ENCODE measurements at regions not wholly inside any gene's neighbourhood (a gene's known extent, or its start where the extent isn't known, plus 50 kb on each side); places are given as distances from the start of the nearest gene placed in this dataset.
A peak's percentile ranks its signal among the peaks of the same experiment; 100 is the strongest.

DNA sequence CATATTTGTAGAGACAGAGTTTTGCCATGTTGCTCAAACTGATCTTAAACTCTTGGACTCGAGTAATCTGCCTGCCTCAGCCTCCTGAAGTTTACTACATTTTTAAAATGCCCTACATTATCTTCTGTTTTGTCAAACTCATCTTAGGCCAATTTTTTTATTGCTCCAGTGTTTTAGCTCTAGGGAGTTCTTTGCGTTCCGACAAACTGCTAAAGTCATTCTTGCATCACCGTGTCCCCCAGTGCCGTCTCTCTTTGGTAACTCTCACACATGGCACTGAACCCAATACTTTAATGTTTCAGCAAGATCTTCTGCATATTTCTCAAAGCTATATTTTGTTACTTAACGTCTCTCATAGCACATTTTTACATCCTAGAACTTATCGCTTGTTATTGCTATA is 440.9 kb upstream of the NRXN1 start:
- no peaks in the 10 kb centered on the region for H3K4me1 ChIP-seq (ENCODE audit: control insufficient read depth, insufficient read depth, low read length)
- no peaks in the 10 kb centered on the region for H3K27me3 ChIP-seq (ENCODE audit: control insufficient read depth, insufficient read depth, low read length)
- no peak overlapping the region for H3K27ac ChIP-seq (ENCODE audit: low read length)
- H3K9me3 ChIP-seq (ENCODE audit: control insufficient read depth, low read depth, low read length): no peaks in the 10 kb centered on the region
- no peak for DNase-seq
- no peak overlapping the region for H3K4me3 ChIP-seq (ENCODE audit: low read length)
- WGBS (ENCODE audit: insufficient coverage, low lambda C conversion rate): 95% methylated on average over 4 of the region's 7 CpGs
- H3K36me3 ChIP-seq (ENCODE audit: control insufficient read depth, insufficient read depth, low read length): no peaks in the 10 kb centered on the region

DNA sequence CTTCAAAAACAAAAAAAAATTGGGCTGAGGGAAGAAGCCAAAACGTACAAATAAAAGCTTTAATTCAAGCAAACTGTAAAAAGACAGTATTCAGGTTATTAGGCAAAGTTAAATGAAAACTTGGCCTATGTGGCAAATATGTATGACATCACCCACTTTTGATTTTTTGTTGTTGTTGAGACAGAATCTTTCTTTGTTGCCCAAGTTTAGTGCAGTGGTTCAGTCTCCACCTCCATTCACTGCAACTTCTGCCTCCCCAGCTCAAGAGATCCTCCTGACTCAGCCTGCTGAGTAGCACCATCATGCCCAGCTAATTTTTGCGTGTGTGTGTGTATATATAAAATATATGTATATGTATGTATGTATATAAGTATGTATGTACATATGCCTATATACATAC is 440.4 kb upstream of the NRXN1 start:
- no peaks in the 10 kb centered on the region for H3K27me3 ChIP-seq (ENCODE audit: control insufficient read depth, insufficient read depth, low read length)
- no peak overlapping the region for H3K4me3 ChIP-seq (ENCODE audit: low read length)
- no peak for DNase-seq
- no peaks in the 10 kb centered on the region for H3K36me3 ChIP-seq (ENCODE audit: control insufficient read depth, insufficient read depth, low read length)
- no peak overlapping the region for H3K27ac ChIP-seq (ENCODE audit: low read length)
- WGBS (ENCODE audit: insufficient coverage, low lambda C conversion rate): 80% methylated on average over 1 of the region's 2 CpGs
- H3K4me1 ChIP-seq (ENCODE audit: control insufficient read depth, insufficient read depth, low read length): no peaks in the 10 kb centered on the region
- H3K9me3 ChIP-seq (ENCODE audit: control insufficient read depth, low read depth, low read length): no peaks in the 10 kb centered on the region

DNA sequence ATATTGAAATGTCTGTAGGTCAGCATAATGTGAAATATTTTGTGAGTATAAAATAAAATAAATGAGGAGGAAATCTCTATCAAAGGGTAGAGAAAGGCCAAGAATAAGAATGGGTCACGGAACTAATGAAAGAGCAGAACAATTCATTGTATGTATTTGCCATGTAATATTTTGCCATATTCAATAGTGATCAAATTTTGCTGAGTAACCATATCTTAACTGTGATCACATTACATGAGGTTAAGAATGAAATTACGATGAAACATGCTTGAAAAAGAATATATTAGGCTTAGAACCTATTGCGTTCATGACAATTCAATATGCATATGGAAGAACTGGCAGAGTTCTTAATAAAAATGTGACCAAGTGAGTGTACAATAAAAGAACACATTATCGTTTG is 437.2 kb upstream of the NRXN1 start:
- Histone ChIP-seq H3K4me1 (ENCODE audit: control insufficient read depth, insufficient read depth, low read length) (no peaks in the 10 kb centered on the region), H3K9me3 (ENCODE audit: control insufficient read depth, low read depth, low read length) (no peaks in the 10 kb centered on the region), H3K36me3 (ENCODE audit: control insufficient read depth, insufficient read depth, low read length) (no peaks in the 10 kb centered on the region), H3K4me3 (ENCODE audit: low read length) (no peak overlapping the region), H3K27ac (ENCODE audit: low read length) (no peak overlapping the region), H3K27me3 (ENCODE audit: control insufficient read depth, insufficient read depth, low read length) (no peaks in the 10 kb centered on the region)
- WGBS (ENCODE audit: insufficient coverage, low lambda C conversion rate): 100% methylated on average over 2 of the region's 4 CpGs
- DNase-seq: no peak

DNA sequence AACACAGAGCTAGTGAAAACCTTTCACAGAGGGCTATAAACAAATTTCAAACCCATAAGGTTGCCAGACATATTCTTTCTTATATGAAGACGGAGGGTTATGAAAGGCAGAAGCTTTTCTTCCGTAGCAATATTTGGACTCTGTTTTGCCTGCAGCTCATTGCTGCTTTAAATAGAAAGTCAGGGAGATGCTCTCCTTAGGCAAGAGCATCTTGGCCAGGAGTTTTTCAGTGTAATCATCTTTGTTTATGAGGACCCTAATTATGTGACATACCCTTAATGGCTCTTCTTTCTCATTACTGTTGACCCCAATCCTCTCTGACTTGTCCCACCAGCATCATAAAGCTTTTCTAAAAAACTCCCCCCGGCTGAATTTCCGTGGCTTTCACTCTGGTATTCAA is 433.4 kb upstream of the NRXN1 start:
- H3K27me3 ChIP-seq (ENCODE audit: control insufficient read depth, insufficient read depth, low read length): no peaks in the 10 kb centered on the region
- no peak overlapping the region for H3K27ac ChIP-seq (ENCODE audit: low read length)
- H3K4me1 ChIP-seq (ENCODE audit: control insufficient read depth, insufficient read depth, low read length): no peaks in the 10 kb centered on the region
- WGBS (ENCODE audit: insufficient coverage, low lambda C conversion rate): no CpG with 5 or more reads among the region's 4 CpGs
- no peaks in the 10 kb centered on the region for H3K36me3 ChIP-seq (ENCODE audit: control insufficient read depth, insufficient read depth, low read length)
- DNase-seq: no peak
- H3K4me3 ChIP-seq (ENCODE audit: low read length): no peak overlapping the region
- no peaks in the 10 kb centered on the region for H3K9me3 ChIP-seq (ENCODE audit: control insufficient read depth, low read depth, low read length)

DNA sequence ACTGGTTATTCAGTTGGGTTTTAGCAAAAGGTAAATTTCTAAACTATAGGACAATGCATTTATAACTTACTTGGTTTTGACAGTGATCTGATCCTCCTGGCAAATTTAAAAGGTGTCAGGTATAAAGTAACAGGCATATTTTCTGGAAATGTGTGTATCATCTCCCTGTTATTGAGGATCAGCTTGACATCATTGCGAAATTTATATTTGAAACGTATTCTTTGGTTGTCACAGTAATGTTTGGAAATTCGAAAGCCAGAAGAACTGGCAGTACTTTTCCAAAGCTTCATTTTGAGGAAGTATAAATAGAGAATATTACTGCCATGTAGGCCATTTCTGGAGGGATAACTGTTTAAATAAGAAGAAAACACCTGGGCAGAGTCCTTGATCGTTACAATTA is 422.2 kb upstream of the NRXN1 start:
- H3K4me3 ChIP-seq (ENCODE audit: low read length): no peak overlapping the region
- no peaks in the 10 kb centered on the region for H3K4me1 ChIP-seq (ENCODE audit: control insufficient read depth, insufficient read depth, low read length)
- H3K27ac ChIP-seq (ENCODE audit: low read length): no peak overlapping the region
- no peak for DNase-seq
- H3K36me3 ChIP-seq (ENCODE audit: control insufficient read depth, insufficient read depth, low read length): no peaks in the 10 kb centered on the region
- 100% methylated on average over 1 of the region's 4 CpGs for WGBS (ENCODE audit: insufficient coverage, low lambda C conversion rate)
- H3K9me3 ChIP-seq (ENCODE audit: control insufficient read depth, low read depth, low read length): no peaks in the 10 kb centered on the region
- no peaks in the 10 kb centered on the region for H3K27me3 ChIP-seq (ENCODE audit: control insufficient read depth, insufficient read depth, low read length)

DNA sequence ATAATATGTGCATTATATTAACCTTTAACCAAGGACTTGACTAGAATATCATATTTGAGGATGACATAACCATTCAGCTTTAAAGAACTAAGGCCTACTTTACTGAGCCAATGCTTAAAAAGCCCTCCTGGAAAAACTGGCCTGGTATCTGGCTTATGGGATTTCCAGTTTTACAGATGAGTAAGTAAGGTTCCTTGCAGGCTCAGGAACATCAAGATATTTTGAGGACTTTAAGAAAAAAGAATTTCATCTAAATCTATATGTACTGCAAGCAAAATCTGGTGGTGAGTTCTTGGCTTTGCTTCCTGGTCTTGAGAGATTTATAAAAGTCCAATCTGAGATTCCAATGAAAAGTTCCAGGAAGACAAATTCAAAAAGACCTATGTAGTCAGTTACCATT is 417.0 kb upstream of the NRXN1 start:
- no peaks in the 10 kb centered on the region for H3K9me3 ChIP-seq (ENCODE audit: control insufficient read depth, low read depth, low read length)
- no peak overlapping the region for H3K4me3 ChIP-seq (ENCODE audit: low read length)
- H3K36me3 ChIP-seq (ENCODE audit: control insufficient read depth, insufficient read depth, low read length): no peaks in the 10 kb centered on the region
- DNase-seq: no peak
- no peaks in the 10 kb centered on the region for H3K27me3 ChIP-seq (ENCODE audit: control insufficient read depth, insufficient read depth, low read length)
- H3K27ac ChIP-seq (ENCODE audit: low read length): no peak overlapping the region
- no peaks in the 10 kb centered on the region for H3K4me1 ChIP-seq (ENCODE audit: control insufficient read depth, insufficient read depth, low read length)

DNA sequence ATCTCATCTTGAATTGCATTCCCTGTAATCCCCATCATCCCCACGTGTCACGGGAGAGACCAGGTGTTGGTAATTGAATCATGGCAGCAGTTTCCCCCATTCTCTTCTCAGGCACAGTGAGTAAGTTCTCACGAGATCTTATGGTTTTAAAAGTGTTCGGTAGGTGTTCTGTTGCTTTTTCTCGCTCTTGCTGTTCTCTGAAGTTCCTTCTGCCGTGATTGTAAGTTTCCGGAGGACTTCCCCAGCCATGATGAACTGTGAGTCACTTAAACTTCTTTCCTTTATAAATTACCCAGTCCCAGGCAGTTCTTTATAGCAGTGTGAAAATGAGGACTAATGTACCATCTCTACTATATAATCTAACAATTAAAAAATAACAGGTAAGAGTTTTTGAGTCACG is 409.9 kb upstream of the NRXN1 start:
- 100% methylated on average over 4 of the region's 8 CpGs for WGBS (ENCODE audit: insufficient coverage, low lambda C conversion rate)
- no peaks in the 10 kb centered on the region for H3K4me1 ChIP-seq (ENCODE audit: control insufficient read depth, insufficient read depth, low read length)
- no peaks in the 10 kb centered on the region for H3K9me3 ChIP-seq (ENCODE audit: control insufficient read depth, low read depth, low read length)
- H3K36me3 ChIP-seq (ENCODE audit: control insufficient read depth, insufficient read depth, low read length): no peaks in the 10 kb centered on the region
- DNase-seq: no peak
- H3K4me3 ChIP-seq (ENCODE audit: low read length): no peak overlapping the region
- no peak overlapping the region for H3K27ac ChIP-seq (ENCODE audit: low read length)
- H3K27me3 ChIP-seq (ENCODE audit: control insufficient read depth, insufficient read depth, low read length): no peaks in the 10 kb centered on the region

DNA sequence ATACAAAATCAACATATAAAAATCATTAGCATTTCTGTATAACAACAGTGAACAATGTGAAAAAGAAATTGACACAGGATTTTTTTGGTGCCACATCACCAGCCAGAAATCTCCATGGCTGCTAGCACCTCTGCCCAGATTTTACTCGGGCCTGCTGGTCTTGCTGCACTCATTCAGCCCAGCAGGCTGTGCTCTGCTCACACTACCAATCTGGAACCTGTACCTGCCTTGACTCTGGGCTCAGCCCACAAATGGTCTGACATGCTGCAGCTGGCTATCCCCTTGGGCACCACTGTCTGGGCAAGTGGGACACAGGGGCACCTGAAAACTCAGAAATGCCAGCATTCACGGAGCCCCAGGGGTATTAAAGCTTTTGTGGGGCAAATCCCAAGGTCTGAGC is 392.5 kb upstream of the NRXN1 start:
- H3K4me1 ChIP-seq (ENCODE audit: control insufficient read depth, insufficient read depth, low read length): no peaks in the 10 kb centered on the region
- no peaks in the 10 kb centered on the region for H3K27me3 ChIP-seq (ENCODE audit: control insufficient read depth, insufficient read depth, low read length)
- peak in 1 of 2 donors; percentile 7 for DNase-seq
- no peaks in the 10 kb centered on the region for H3K9me3 ChIP-seq (ENCODE audit: control insufficient read depth, low read depth, low read length)
- H3K4me3 ChIP-seq (ENCODE audit: low read length): no peak overlapping the region
- no peak overlapping the region for H3K27ac ChIP-seq (ENCODE audit: low read length)
- H3K36me3 ChIP-seq (ENCODE audit: control insufficient read depth, insufficient read depth, low read length): no peaks in the 10 kb centered on the region
- WGBS (ENCODE audit: insufficient coverage, low lambda C conversion rate): no CpG with 5 or more reads among the region's 2 CpGs

DNA sequence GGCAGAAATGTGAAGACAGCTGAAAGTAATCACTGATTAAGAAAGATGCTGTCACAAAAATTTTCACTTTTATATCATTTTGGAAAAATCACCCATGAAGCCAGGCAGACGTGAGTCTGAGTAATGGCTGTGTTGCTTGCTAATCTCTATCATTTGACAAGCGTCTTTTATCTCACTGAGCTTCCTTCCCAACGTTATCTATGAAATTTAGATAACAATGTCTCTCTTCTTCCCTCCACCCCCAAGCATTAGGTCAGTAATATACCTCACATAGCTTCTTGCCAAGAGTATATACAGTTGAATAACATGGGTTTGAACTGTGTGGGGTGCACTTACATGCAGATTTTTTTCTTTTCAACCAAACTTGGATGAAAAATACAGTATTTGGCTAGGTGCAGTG is 388.6 kb upstream of the NRXN1 start:
- Histone ChIP-seq H3K9me3 (ENCODE audit: control insufficient read depth, low read depth, low read length) (no peaks in the 10 kb centered on the region), H3K36me3 (ENCODE audit: control insufficient read depth, insufficient read depth, low read length) (no peaks in the 10 kb centered on the region), H3K4me3 (ENCODE audit: low read length) (no peak overlapping the region), H3K27me3 (ENCODE audit: control insufficient read depth, insufficient read depth, low read length) (no peaks in the 10 kb centered on the region), H3K27ac (ENCODE audit: low read length) (no peak overlapping the region), H3K4me1 (ENCODE audit: control insufficient read depth, insufficient read depth, low read length) (no peaks in the 10 kb centered on the region)
- WGBS (ENCODE audit: insufficient coverage, low lambda C conversion rate): no CpG with 5 or more reads among the region's 3 CpGs
- DNase-seq: no peak

DNA sequence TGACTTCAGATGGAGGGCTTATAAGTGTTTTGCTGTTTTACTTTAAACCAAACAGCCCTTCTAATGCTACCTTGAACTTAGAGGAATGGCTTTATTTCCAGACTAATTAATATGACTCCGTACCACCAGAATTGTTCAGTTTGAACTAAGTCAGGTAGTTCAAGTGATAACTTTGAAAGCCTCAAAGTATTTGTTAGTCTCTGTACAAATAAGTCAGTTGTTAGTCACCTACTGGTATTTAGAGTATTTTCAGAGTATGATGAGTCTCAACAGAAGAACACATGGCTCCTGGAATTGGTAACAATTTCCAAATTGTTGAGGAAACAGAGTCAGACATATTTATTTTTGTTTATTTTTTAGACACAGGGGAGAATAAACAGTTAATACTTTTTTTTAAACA is 381.8 kb upstream of the NRXN1 start:
- no peak overlapping the region for H3K4me3 ChIP-seq (ENCODE audit: low read length)
- DNase-seq: no peak
- WGBS (ENCODE audit: insufficient coverage, low lambda C conversion rate): no CpG with 5 or more reads among the region's 1 CpG

DNA sequence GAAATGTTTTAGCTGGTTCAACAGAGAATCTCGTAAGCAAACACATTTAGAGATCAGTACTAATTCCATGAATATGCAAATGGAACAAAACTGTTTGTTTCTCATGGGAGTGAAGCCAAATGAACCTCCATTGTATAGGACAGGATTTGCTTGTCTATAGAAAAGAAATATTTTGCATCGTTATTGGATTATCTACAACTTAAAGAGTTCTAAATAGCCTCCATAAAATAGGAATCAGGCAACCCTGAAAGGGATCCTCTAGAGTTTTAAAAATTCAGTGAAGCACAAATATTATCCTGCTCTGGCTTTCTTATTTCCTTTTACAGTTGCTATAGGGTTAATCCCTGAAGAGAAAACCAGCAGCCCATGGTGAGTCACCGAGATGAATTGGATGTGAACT is 378.4 kb upstream of the NRXN1 start:
- WGBS (ENCODE audit: insufficient coverage, low lambda C conversion rate): 60% methylated on average over 3 of the region's 3 CpGs
- no peak for DNase-seq
- Histone ChIP-seq H3K27me3 (ENCODE audit: control insufficient read depth, insufficient read depth, low read length) (no peaks in the 10 kb centered on the region), H3K4me1 (ENCODE audit: control insufficient read depth, insufficient read depth, low read length) (no peaks in the 10 kb centered on the region), H3K36me3 (ENCODE audit: control insufficient read depth, insufficient read depth, low read length) (no peaks in the 10 kb centered on the region), H3K4me3 (ENCODE audit: low read length) (no peak overlapping the region), H3K27ac (ENCODE audit: low read length) (no peak overlapping the region), H3K9me3 (ENCODE audit: control insufficient read depth, low read depth, low read length) (no peaks in the 10 kb centered on the region)

More for the DNA sequence above, 381.8 kb upstream of the NRXN1 start:
- Histone ChIP-seq H3K27ac (ENCODE audit: low read length) (no peak overlapping the region), H3K4me1 (ENCODE audit: control insufficient read depth, insufficient read depth, low read length) (no peaks in the 10 kb centered on the region), H3K27me3 (ENCODE audit: control insufficient read depth, insufficient read depth, low read length) (no peaks in the 10 kb centered on the region), H3K36me3 (ENCODE audit: control insufficient read depth, insufficient read depth, low read length) (no peaks in the 10 kb centered on the region), H3K9me3 (ENCODE audit: control insufficient read depth, low read depth, low read length) (no peaks in the 10 kb centered on the region)

Measured in large intestine (tissue), 3 donors.